ENCODE measurements at regions not wholly inside any gene's neighbourhood (a gene's known extent, or its start where the extent isn't known, plus 50 kb on each side); places are given as distances from the start of the nearest gene placed in this dataset.

GRCh38 chr1:227424159-227424680, 105.9 kb upstream of the CDC42BPA start:
- H3K27me3 Mint-ChIP-seq: peaks cover 17% of the 10 kb centered on the region
- Histone ChIP-seq H3K4me1 (ENCODE audit: insufficient read depth, low read length) (no peaks in the 10 kb centered on the region), H3K4me3 (ENCODE audit: low read length) (no peak overlapping the region), H3K9me3 (ENCODE audit: control insufficient read depth in 1 of 2, insufficient read depth in 1 of 2, low read length in 2 of 2) (peaks cover 0 to 5% of the 10 kb centered on the region in 2 experiments), H3K36me3 (ENCODE audit: insufficient read depth, low read length) (no peaks in the 10 kb centered on the region), H3K27ac (ENCODE audit: low read depth in 1 of 2, low read length in 2 of 2) (no peak overlapping the region), H3K27me3 (ENCODE audit: control insufficient read depth in 1 of 2, insufficient read depth in 2 of 2, low read length in 2 of 2) (no peaks in the 10 kb centered on the region)
- no peak for ATAC-seq (ENCODE audit: poor library complexity)
- no peak for TF ChIP-seq CTCF (IDR thresholded peaks at IDR 0.05)
- H3K4me3 Mint-ChIP-seq: no peak overlapping the region
- no peak overlapping the region for H3K27ac Mint-ChIP-seq
- ChIA-PET CTCF (no interaction called here), POLR2A (no interaction called here)
- H3K36me3 Mint-ChIP-seq (ENCODE audit: low read depth): no peaks in the 10 kb centered on the region
- DNase-seq: no peak
- intact Hi-C loops (cut with DNase I, micrococcal nuclease): no loop called here
- H3K4me1 Mint-ChIP-seq (ENCODE audit: low read depth): no peaks in the 10 kb centered on the region
- no peaks in the 10 kb centered on the region for H3K9me3 Mint-ChIP-seq

- no peaks in the 10 kb centered on the region for H3K9me3 Mint-ChIP-seq
- H3K27me3 Mint-ChIP-seq: peaks cover 17% of the 10 kb centered on the region
- no peak overlapping the region for H3K27ac ChIP-seq (ENCODE audit: low read depth in 1 of 2, low read length in 2 of 2)
These were observed 104.3 kb upstream of the CDC42BPA start for GRCh38 chr1:227422581-227422980.

GRCh38 chr1:227420147-227420546, 101.9 kb upstream of the CDC42BPA start:
- H3K27ac ChIP-seq (ENCODE audit: low read depth in 1 of 2, low read length in 2 of 2): no peak overlapping the region
- no peaks in the 10 kb centered on the region for H3K36me3 Mint-ChIP-seq (ENCODE audit: low read depth)
- H3K4me3 ChIP-seq (ENCODE audit: low read length): no peak overlapping the region
- ChIA-PET POLR2A (no interaction called here), CTCF (no interaction called here)
- ATAC-seq (ENCODE audit: poor library complexity) (no peak), DNase-seq (no peak)
- H3K27me3 Mint-ChIP-seq: peaks cover 12% of the 10 kb centered on the region
- H3K4me1 Mint-ChIP-seq (ENCODE audit: low read depth): no peaks in the 10 kb centered on the region
- no peak for TF ChIP-seq CTCF (IDR thresholded peaks at IDR 0.05)
- no peaks in the 10 kb centered on the region for H3K4me1 ChIP-seq (ENCODE audit: insufficient read depth, low read length)
- no peaks in the 10 kb centered on the region for H3K9me3 Mint-ChIP-seq
- H3K27ac Mint-ChIP-seq: no peak overlapping the region
- intact Hi-C loops (cut with DNase I, micrococcal nuclease): no loop called here
- no peaks in the 10 kb centered on the region for H3K27me3 ChIP-seq (ENCODE audit: control insufficient read depth in 1 of 2, insufficient read depth in 2 of 2, low read length in 2 of 2)
- H3K36me3 ChIP-seq (ENCODE audit: insufficient read depth, low read length): no peaks in the 10 kb centered on the region
- H3K9me3 ChIP-seq (ENCODE audit: control insufficient read depth in 1 of 2, insufficient read depth in 1 of 2, low read length in 2 of 2): peaks cover 0 to 5% of the 10 kb centered on the region in 2 experiments
- no peak overlapping the region for H3K4me3 Mint-ChIP-seq

More at GRCh38 chr1:227422581-227422980, 104.3 kb upstream of the CDC42BPA start:
- no peaks in the 10 kb centered on the region for H3K36me3 Mint-ChIP-seq (ENCODE audit: low read depth)
- no peak for DNase-seq
- ChIA-PET CTCF (no interaction called here), POLR2A (no interaction called here)
- intact Hi-C loops (cut with DNase I, micrococcal nuclease): no loop called here
- no peaks in the 10 kb centered on the region for H3K27me3 ChIP-seq (ENCODE audit: control insufficient read depth in 1 of 2, insufficient read depth in 2 of 2, low read length in 2 of 2)
- H3K9me3 ChIP-seq (ENCODE audit: control insufficient read depth in 1 of 2, insufficient read depth in 1 of 2, low read length in 2 of 2): peaks cover 0 to 5% of the 10 kb centered on the region in 2 experiments
- no peaks in the 10 kb centered on the region for H3K4me1 ChIP-seq (ENCODE audit: insufficient read depth, low read length)
- ATAC-seq (ENCODE audit: poor library complexity): no peak
- H3K4me3 Mint-ChIP-seq: no peak overlapping the region
- no peaks in the 10 kb centered on the region for H3K36me3 ChIP-seq (ENCODE audit: insufficient read depth, low read length)
- no peak for TF ChIP-seq CTCF (IDR thresholded peaks at IDR 0.05)
- no peaks in the 10 kb centered on the region for H3K4me1 Mint-ChIP-seq (ENCODE audit: low read depth)
- no peak overlapping the region for H3K27ac Mint-ChIP-seq
- H3K4me3 ChIP-seq (ENCODE audit: low read length): no peak overlapping the region
